ENCODE measurements at regions not wholly inside any gene's neighbourhood (a gene's known extent, or its start where the extent isn't known, plus 50 kb on each side); places are given as distances from the start of the nearest gene placed in this dataset.

DNA sequence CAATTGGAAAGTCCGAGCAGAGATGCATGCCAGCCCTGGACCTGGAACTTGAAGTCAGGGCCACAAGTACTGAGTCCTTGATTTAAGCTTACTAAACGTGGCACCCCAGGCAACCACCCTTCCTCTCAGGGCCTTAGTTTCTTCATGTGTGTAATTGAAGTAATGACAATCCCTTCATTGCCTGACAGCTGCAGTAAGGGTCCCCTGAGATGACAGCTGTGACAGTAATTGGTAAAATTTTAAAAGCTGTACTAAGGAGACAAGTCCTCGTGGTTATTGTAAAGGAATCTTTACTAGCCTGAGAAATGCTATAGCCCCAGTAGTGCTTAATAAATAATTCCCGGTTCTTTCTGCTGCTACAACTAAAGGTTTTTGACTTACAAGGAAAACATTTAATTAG, 175.1 kb upstream of the RADX start:
- no peak for TF ChIP-seq POLR2AphosphoS5 (IDR thresholded peaks at IDR 0.05; ENCODE audit: insufficient read depth in 1 of 2, low read depth in 1 of 2)
- TF ChIP-seq, protein P1, sequence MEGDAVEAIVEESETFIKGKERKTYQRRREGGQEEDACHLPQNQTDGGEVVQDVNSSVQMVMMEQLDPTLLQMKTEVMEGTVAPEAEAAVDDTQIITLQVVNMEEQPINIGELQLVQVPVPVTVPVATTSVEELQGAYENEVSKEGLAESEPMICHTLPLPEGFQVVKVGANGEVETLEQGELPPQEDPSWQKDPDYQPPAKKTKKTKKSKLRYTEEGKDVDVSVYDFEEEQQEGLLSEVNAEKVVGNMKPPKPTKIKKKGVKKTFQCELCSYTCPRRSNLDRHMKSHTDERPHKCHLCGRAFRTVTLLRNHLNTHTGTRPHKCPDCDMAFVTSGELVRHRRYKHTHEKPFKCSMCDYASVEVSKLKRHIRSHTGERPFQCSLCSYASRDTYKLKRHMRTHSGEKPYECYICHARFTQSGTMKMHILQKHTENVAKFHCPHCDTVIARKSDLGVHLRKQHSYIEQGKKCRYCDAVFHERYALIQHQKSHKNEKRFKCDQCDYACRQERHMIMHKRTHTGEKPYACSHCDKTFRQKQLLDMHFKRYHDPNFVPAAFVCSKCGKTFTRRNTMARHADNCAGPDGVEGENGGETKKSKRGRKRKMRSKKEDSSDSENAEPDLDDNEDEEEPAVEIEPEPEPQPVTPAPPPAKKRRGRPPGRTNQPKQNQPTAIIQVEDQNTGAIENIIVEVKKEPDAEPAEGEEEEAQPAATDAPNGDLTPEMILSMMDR (IDR thresholded peaks at IDR 0.05): no peak

Measured in vagina (tissue), 2 donors.